ENCODE measurements at regions not wholly inside any gene's neighbourhood (a gene's known extent, or its start where the extent isn't known, plus 50 kb on each side); places are given as distances from the start of the nearest gene placed in this dataset.

- no peak overlapping the region for H3K56ac ChIP-seq (replicated peaks; ENCODE audit: insufficient read length, low read depth, low read length)
- ChIA-PET POLR2A (ENCODE audit: partially characterized antibody) (no interaction called here), CTCF (ENCODE audit: partially characterized antibody) (interaction anchor here (0.8 to 1.6 kb wide), 4 partner anchors 15 to 618 kb away, joined by 3 to 6 read pairs (median 4); no protein-coding TSS in a partner anchor)
- peaks cover 0 to 5% (median under 1%) of the 10 kb centered on the region in 4 experiments; a peak in 1 of 7 replicates for H3K4me1 ChIP-seq (replicated peaks in 1 of 4; ENCODE audit: control insufficient read depth in 3 of 4, insufficient read depth in 4 of 4, low read length in 3 of 4)
- no peaks in the 10 kb centered on the region for H3K23me2 ChIP-seq (ENCODE audit: low read depth, low read length)
- H3K14ac ChIP-seq (ENCODE audit: insufficient read length) = peak overlapping the region; percentile 28
- no peak overlapping the region for H3K9ac ChIP-seq (replicated peaks in 1 of 4; ENCODE audit: extremely low read depth in 1 of 4, low read depth in 3 of 4, low read length in 3 of 4)
- no peak overlapping the region for H2BK15ac ChIP-seq (ENCODE audit: low read length)
- DNase-seq (ENCODE audit: low read depth in 1 of 2, low spot score in 2 of 2) (no peak), FAIRE-seq (no peak)
- 88% methylated on average over 3 of the region's 3 CpGs; no CpG with 5 or more reads in 1 of the 2 experiments for WGBS, 2 experiments (ENCODE audit: extremely low coverage in 1 of 2, insufficient coverage in 1 of 2, insufficient read length in 1 of 2, insufficient replicate concordance in 2 of 2, low coverage in 1 of 2, low lambda C conversion rate in 2 of 2, missing lambda C conversion rate in 1 of 2)
- no peak overlapping the region for H2BK5ac ChIP-seq (ENCODE audit: low read depth, low read length)
- H2BK20ac ChIP-seq (ENCODE audit: low read length) = no peak overlapping the region
- no peak overlapping the region for H4K91ac ChIP-seq (replicated peaks; ENCODE audit: insufficient read length, low read length)
- H3K36me3 ChIP-seq (ENCODE audit: control insufficient read depth in 2 of 4, insufficient read depth in 4 of 4, low read length in 3 of 4) = no peaks in the 10 kb centered on the region; a peak in 2 of 8 replicates
- H3K27me3 ChIP-seq (replicated peaks in 1 of 4; ENCODE audit: control insufficient read depth in 3 of 4, extremely low read depth in 1 of 4, insufficient read depth in 3 of 4, low read length in 3 of 4) = no peaks in the 10 kb centered on the region
- H3K4me3 ChIP-seq (ENCODE audit: extremely low read depth in 1 of 4, insufficient read depth in 2 of 4, low read depth in 3 of 4, low read length in 4 of 4) = no peak overlapping the region
- no peaks in the 10 kb centered on the region for H4K20me1 ChIP-seq (replicated peaks in 1 of 2; ENCODE audit: control insufficient read depth in 1 of 2, insufficient read depth in 2 of 2, low read length in 2 of 2)
- peaks cover 0 to 68% of the 10 kb centered on the region in 2 experiments; a peak in 3 of 4 replicates for H3K79me2 ChIP-seq (ENCODE audit: control insufficient read depth in 1 of 2, insufficient read depth in 2 of 2, low read length in 2 of 2)
- no peak overlapping the region for H4K5ac ChIP-seq (ENCODE audit: insufficient read length, low read depth, low read length)
- TF ChIP-seq FOSL1 (IDR thresholded peaks at IDR 0.05; ENCODE audit: insufficient read depth, low read depth, low read length) = no peak
- TF ChIP-seq BACH1 (IDR thresholded peaks at IDR 0.05; ENCODE audit: low read length) = no peak
- no peak for TF ChIP-seq PHF8 (conservative IDR thresholded peaks at IDR 0.05; ENCODE audit: low read depth, low read length)
- TF ChIP-seq, protein P1, sequence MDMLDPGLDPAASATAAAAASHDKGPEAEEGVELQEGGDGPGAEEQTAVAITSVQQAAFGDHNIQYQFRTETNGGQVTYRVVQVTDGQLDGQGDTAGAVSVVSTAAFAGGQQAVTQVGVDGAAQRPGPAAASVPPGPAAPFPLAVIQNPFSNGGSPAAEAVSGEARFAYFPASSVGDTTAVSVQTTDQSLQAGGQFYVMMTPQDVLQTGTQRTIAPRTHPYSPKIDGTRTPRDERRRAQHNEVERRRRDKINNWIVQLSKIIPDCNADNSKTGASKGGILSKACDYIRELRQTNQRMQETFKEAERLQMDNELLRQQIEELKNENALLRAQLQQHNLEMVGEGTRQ (IDR thresholded peaks at IDR 0.05; ENCODE audit: low read length) = no peak
- TF ChIP-seq CHD2 (IDR thresholded peaks at IDR 0.05; ENCODE audit: low read length) = no peak
- no peak for TF ChIP-seq ASH2L (IDR thresholded peaks at IDR 0.05; ENCODE audit: low read length)
- no peak for TF ChIP-seq ZNF274 (IDR thresholded peaks at IDR 0.05; ENCODE audit: borderline replicate concordance, extremely low read depth, low read length)
- TF ChIP-seq KDM5A (IDR thresholded peaks at IDR 0.05; ENCODE audit: low read length) = no peak
- no peak overlapping the region for H3K4ac ChIP-seq (replicated peaks; ENCODE audit: insufficient read length, low read depth, low read length)
- H3K4me2 ChIP-seq (ENCODE audit: insufficient read depth in 1 of 2, low read depth in 2 of 2, low read length in 2 of 2) = no peak overlapping the region
- no peak overlapping the region for H2BK12ac ChIP-seq (ENCODE audit: low read depth, low read length)
- no peak overlapping the region for H3K27ac ChIP-seq (ENCODE audit: low read depth, low read length)
- H3K18ac ChIP-seq (ENCODE audit: extremely low read depth, low read length) = no peak overlapping the region
- no peak overlapping the region; the same call in 1 of the 2 replicates for H2AK5ac ChIP-seq (ENCODE audit: low read depth, low read length)
- H2BK120ac ChIP-seq (replicated peaks; ENCODE audit: low read depth, low read length) = no peak overlapping the region
- H2AFZ ChIP-seq (ENCODE audit: low read length) = no peak overlapping the region
- no peaks in the 10 kb centered on the region for H3K79me1 ChIP-seq (ENCODE audit: low read depth, low read length)
- peaks cover 5 to 6% of the 10 kb centered on the region in 2 experiments for H3K9me3 ChIP-seq (ENCODE audit: insufficient read depth in 2 of 2, low read depth in 1 of 2, low read length in 1 of 2)
- H4K8ac ChIP-seq (ENCODE audit: extremely low read depth, insufficient read depth, low read length) = no peak overlapping the region
- no peak overlapping the region for H3K23ac ChIP-seq (ENCODE audit: insufficient read length)
These were observed 2158.6 kb upstream of the PIK3C3 start for GRCh38 chr18:39796393-39796792.

Measured in H1 (cell line).